IMR-90 (cell line): ENCODE measurements at regions not wholly inside any gene's neighbourhood (a gene's known extent, or its start where the extent isn't known, plus 50 kb on each side); places are given as distances from the start of the nearest gene placed in this dataset.

Source experiments
- ATAC-seq: fragments of 200-7000 bp; cut with Tn5 transposase; 2 replicates; pipeline ENCODE4 v1.9.1; 2020; ENCODE audit warnings: low read depth, mild to moderate bottlenecking, moderate library complexity
- BruUV-seq: library from RNA; stranded (reverse); fragments of 400-500 nt; replicated peaks from 2 replicates; lab custom pipeline; 2021; lab: Mats Ljungman, UMichigan
- CTCF ChIA-PET: fragments of 300-600 bp; formaldehyde crosslinking; extraction: SDS; loops from one replicate; lab custom pipeline; 2021; ENCODE audit warnings: antibody characterized with exemption; lab: Yijun Ruan, JAX
- POLR2A ChIA-PET: fragments of 300-600 bp; sonication (Branson Sonifier 250); formaldehyde crosslinking; loops from one replicate; lab custom pipeline; 2022; ENCODE audit warnings: antibody characterized with exemption; ENCODE audit not compliant: unreplicated experiment; lab: Charles Lee
- DNase-seq: peaks from one replicate; pipeline ENCODE4 v3.0.0; 2013
- H2AFZ ChIP-seq: replicated peaks from 2 replicates; pipeline ENCODE3; 2013; ENCODE audit warnings: low read length, mild to moderate bottlenecking; ENCODE audit not compliant: poor library complexity
- H2AK5ac ChIP-seq: 2 replicates; pipeline ENCODE4 v1.6.1; 2013; ENCODE audit warnings: low read depth, low read length, inconsistent platforms
- H2AK9ac ChIP-seq: replicated peaks from 2 replicates; pipeline ENCODE3; 2013; ENCODE audit warnings: mild to moderate bottlenecking, low read depth, low read length, moderate library complexity; ENCODE audit not compliant: poor library complexity
- H2BK120ac ChIP-seq: 2 replicates; pipeline ENCODE4 v1.6.1; 2013; ENCODE audit warnings: low read depth, low read length, inconsistent platforms
- H2BK15ac ChIP-seq: 3 replicates; pipeline ENCODE4 v1.6.1; 2013; ENCODE audit warnings: low read depth, low read length, inconsistent platforms
- H2BK20ac ChIP-seq: 2 replicates; pipeline ENCODE4 v1.6.1; 2013; ENCODE audit warnings: low read depth, mild to moderate bottlenecking, inconsistent platforms, low read length, moderate library complexity
- H2BK5ac ChIP-seq: 2 replicates; pipeline ENCODE4 v1.6.1; 2013; ENCODE audit warnings: mild to moderate bottlenecking, low read depth, low read length, inconsistent platforms; ENCODE audit not compliant: poor library complexity, severe bottlenecking
- H3K14ac ChIP-seq: replicated peaks from 2 replicates; pipeline ENCODE4 v1.6.1; 2013; ENCODE audit warnings: low read depth, low read length, inconsistent platforms
- H3K18ac ChIP-seq: 2 replicates; pipeline ENCODE4 v1.6.1; 2013; ENCODE audit warnings: low read depth, low read length, control low read depth
- H3K23ac ChIP-seq: 2 replicates; pipeline ENCODE4 v1.6.1; 2013; ENCODE audit warnings: low read depth, low read length, inconsistent platforms
- H3K27ac ChIP-seq: 2 replicates; pipeline ENCODE4 v1.5.1; 2013; ENCODE audit warnings: mild to moderate bottlenecking, control low read depth, low read length; ENCODE audit not compliant: insufficient read depth
- H3K27me3 ChIP-seq: 2 replicates; pipeline ENCODE4 v1.6.1; 2013; ENCODE audit warnings: low read length; ENCODE audit not compliant: control insufficient read depth, insufficient read depth
- H3K36me3 ChIP-seq: 2 replicates; pipeline ENCODE4 v1.6.1; 2013; ENCODE audit warnings: low read length, mixed read lengths; ENCODE audit not compliant: control insufficient read depth, insufficient read depth
- H3K4ac ChIP-seq: 2 replicates; pipeline ENCODE4 v1.6.1; 2013; ENCODE audit warnings: low read depth, low read length, inconsistent platforms
- H3K4me1 ChIP-seq: 2 replicates; pipeline ENCODE4 v1.6.1; 2013; ENCODE audit warnings: low read length, mixed read lengths; ENCODE audit not compliant: control insufficient read depth, insufficient read depth
- H3K4me2 ChIP-seq: 2 replicates; pipeline ENCODE4 v1.6.1; 2013; ENCODE audit warnings: low read depth, mild to moderate bottlenecking, control low read depth, low read length, moderate library complexity
- H3K4me3 ChIP-seq: 2 replicates; pipeline ENCODE4 v1.5.1; 2013; ENCODE audit warnings: low read depth, mild to moderate bottlenecking, control low read depth, low read length, moderate library complexity; ENCODE audit not compliant: insufficient read depth
- H3K56ac ChIP-seq: 2 replicates; pipeline ENCODE4 v1.6.1; 2013; ENCODE audit warnings: low read length, inconsistent platforms; ENCODE audit not compliant: insufficient read depth; ENCODE audit errors: extremely low read depth
- H3K79me1 ChIP-seq, 2 experiments: 2 replicates each; pipeline ENCODE4 v1.6.1; 2013; ENCODE audit warnings: low read length in 2 of 2, inconsistent platforms in 1 of 2, low read depth in 1 of 2
- H3K9ac ChIP-seq: 2 replicates; pipeline ENCODE4 v1.6.1; 2013; ENCODE audit warnings: low read depth, low read length, control low read depth
- H3K9me1 ChIP-seq: 2 replicates; pipeline ENCODE4 v1.6.1; 2013; ENCODE audit warnings: low read length, inconsistent platforms; ENCODE audit not compliant: insufficient read depth
- H3K9me3 ChIP-seq: 2 replicates; pipeline ENCODE4 v1.6.1; 2013; ENCODE audit warnings: low read length; ENCODE audit not compliant: control insufficient read depth, insufficient read depth
- H4K20me1 ChIP-seq: 2 replicates; pipeline ENCODE4 v1.6.1; 2013; ENCODE audit warnings: low read length, inconsistent platforms; ENCODE audit not compliant: insufficient read depth
- H4K5ac ChIP-seq: 2 replicates; pipeline ENCODE4 v1.6.1; 2013; ENCODE audit warnings: mild to moderate bottlenecking, low read depth, low read length, control low read depth
- H4K8ac ChIP-seq, 2 experiments: 2 replicates each; pipeline ENCODE4 v1.6.1; 2013; ENCODE audit warnings: low read depth in 2 of 2, low read length in 2 of 2, control low read depth in 1 of 2, inconsistent platforms in 1 of 2
- H4K91ac ChIP-seq: 2 replicates; pipeline ENCODE4 v1.6.1; 2013; ENCODE audit warnings: low read depth, low read length, inconsistent platforms; ENCODE audit not compliant: insufficient read depth
- ELK1 ChIP-seq: fragments of 150-350 bp; IDR thresholded peaks from 2 replicates; pipeline ENCODE4 v1.6.1; 2016; ENCODE audit warnings: low read depth, mild to moderate bottlenecking, low read length, moderate library complexity, borderline replicate concordance
- MXI1 ChIP-seq: IDR thresholded peaks from 2 replicates; pipeline ENCODE4 v1.6.1; 2012; ENCODE audit warnings: low read depth, mild to moderate bottlenecking, low read length, moderate library complexity, borderline replicate concordance
- NFE2L2 ChIP-seq: fragments of 150-350 bp; IDR thresholded peaks from 2 replicates; pipeline ENCODE4 v1.6.1; 2016; ENCODE audit warnings: low read depth, mild to moderate bottlenecking, low read length
- POLR2A ChIP-seq: IDR thresholded peaks from 2 replicates; pipeline ENCODE4 v1.6.1; 2012; ENCODE audit warnings: mild to moderate bottlenecking, low read depth, low read length
- SMC3 ChIP-seq: fragments of 150-350 bp; IDR thresholded peaks from 2 replicates; pipeline ENCODE4 v1.6.1; 2016; ENCODE audit warnings: low read depth, mild to moderate bottlenecking, antibody characterized with exemption, low read length, moderate library complexity
- WGBS, 2 experiments: methylation state at CpG; one replicate each; pipeline versions ENCODE4 v1.1.5 to v1.1.7; 2013; ENCODE audit warnings: missing lambda C conversion rate in 2 of 2; ENCODE audit not compliant: insufficient read length in 1 of 2; ENCODE audit errors: extremely low coverage in 2 of 2; 5-methylcytosine and 5-hydroxymethylcytosine counted together
- dilution Hi-C: fragments of 300-500 bp; cut with HindIII; formaldehyde crosslinking; loops from one replicate; pipeline ENCODE4 v1.14.3; 2018; ENCODE audit warnings: low sequenced_read_pairs; ENCODE audit not compliant: unreplicated experiment
- in situ Hi-C: fragments of 300-500 bp; cut with MboI; formaldehyde crosslinking; loops from 3 replicates; pipeline ENCODE4 v1.14.3; 2019; ENCODE audit warnings: low sequenced_read_pairs, inconsistent platforms, mixed read lengths
- intact Hi-C: fragments of 100-400 bp; cut with micrococcal nuclease; formaldehyde crosslinking; loops from 2 replicates; pipeline ENCODE4 v1.10.0; 2022

DNA sequence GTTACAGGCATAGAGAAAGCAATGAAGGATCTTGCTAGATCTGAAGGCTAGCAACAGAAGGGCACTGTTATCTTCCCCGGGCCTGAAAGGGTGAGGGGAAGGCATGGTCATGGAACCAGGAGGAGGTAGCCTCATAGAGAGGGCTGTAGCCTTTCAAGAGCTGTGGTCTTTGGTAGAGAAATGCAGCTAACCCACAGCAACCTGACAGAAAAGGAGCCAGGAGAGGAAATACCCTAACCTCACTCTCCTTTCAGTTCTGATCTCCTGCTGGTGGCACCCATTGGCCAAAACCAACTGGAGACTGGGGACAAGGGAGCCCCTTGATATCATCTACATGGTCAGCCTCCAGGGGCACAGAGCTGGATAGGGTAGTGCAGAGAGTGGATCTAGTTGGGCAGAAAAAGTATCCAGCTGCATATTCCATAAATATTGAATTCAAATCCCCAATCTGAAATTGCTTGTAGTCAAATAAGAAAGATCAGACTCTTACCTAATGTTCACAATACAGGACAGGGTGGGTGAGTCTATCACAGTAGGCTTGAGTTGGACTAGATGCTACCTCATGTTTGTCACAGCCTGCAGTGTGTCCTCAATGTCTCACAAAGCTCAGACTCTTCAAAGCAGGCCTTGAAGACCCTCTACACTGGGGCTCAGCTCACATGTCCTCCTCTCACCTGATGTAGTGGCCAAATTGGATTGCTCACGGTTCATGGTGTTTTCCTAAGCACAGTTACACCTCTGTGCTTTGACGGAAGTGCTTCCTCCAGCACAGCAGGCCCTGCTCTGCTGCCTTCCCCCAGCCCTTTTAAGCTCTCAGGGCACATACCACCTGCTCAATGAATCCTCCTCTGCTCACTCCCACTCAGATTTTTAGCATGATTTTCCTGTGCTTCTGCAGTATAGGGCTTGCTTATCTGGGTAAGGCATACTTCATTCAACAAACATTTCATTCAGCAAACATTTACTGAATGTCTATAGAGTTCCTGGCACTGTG, 74.1 kb upstream of the JUN start:
- WGBS, 2 experiments, result 67% methylated on average over 2 of the region's 3 CpGs; no CpG with 5 or more reads in 1 of the 2 experiments
- intact Hi-C loops, result no loop called here
- H3K14ac ChIP-seq, result no peak overlapping the region
- POLR2A ChIA-PET, result interaction anchor here (0.5 kb wide), 1 partner anchor 880 kb away, joined by 3 read pairs; no protein-coding TSS in a partner anchor
- peaks cover 17% of the 10 kb centered on the region for H3K4me1 ChIP-seq
- no peak overlapping the region for H4K91ac ChIP-seq
- no peaks in the 10 kb centered on the region for H3K79me1 ChIP-seq
- peak overlapping the region; percentile 19; the same call in 1 of the 2 replicates for H3K4ac ChIP-seq
- H3K56ac ChIP-seq, result no peak overlapping the region
- DNase-seq (peak; percentile 60), ATAC-seq (peak; percentile 71)
- no peaks in the 10 kb centered on the region for H3K9me3 ChIP-seq
- in situ Hi-C loops, result no loop called here
- H3K27me3 ChIP-seq, result no peaks in the 10 kb centered on the region
- peak overlapping the region; percentile 2 for H2AFZ ChIP-seq
- no peak overlapping the region for H3K4me3 ChIP-seq
- no peak overlapping the region for H3K27ac ChIP-seq
- peak overlapping the region; percentile 5; the same call in 1 of the 2 replicates for H2BK120ac ChIP-seq
- no peak overlapping the region for H3K18ac ChIP-seq
- H3K4me2 ChIP-seq, result peak overlapping the region; percentile 16; the same call in 1 of the 2 replicates
- H3K36me3 ChIP-seq, result no peaks in the 10 kb centered on the region
- no peak overlapping the region for H3K23ac ChIP-seq
- peak overlapping the region in 1 of 2 experiments; percentile 26; a peak in 1 of 4 replicates for H4K8ac ChIP-seq
- no peak overlapping the region for H2BK5ac ChIP-seq
- peak overlapping the region; percentile 45; the same call in 1 of the 2 replicates for H2AK5ac ChIP-seq
- H2BK15ac ChIP-seq, result no peak overlapping the region
- no peak overlapping the region for H3K9ac ChIP-seq
- peaks cover 13% of the 10 kb centered on the region for H3K9me1 ChIP-seq
- H4K20me1 ChIP-seq, result no peaks in the 10 kb centered on the region
- no peak overlapping the region for H4K5ac ChIP-seq
- dilution Hi-C loops, result no loop called here
- TF ChIP-seq POLR2A, result no peak
- TF ChIP-seq ELK1, result no peak
- no peak for TF ChIP-seq SMC3
- no peak for TF ChIP-seq MXI1
- TF ChIP-seq NFE2L2, result no peak
- H2BK20ac ChIP-seq, result no peak overlapping the region
- no peak overlapping the region for H2AK9ac ChIP-seq
- CTCF ChIA-PET, result interaction anchor here (1.2 kb wide), 1 partner anchor 16 kb away, joined by 4 read pairs; no protein-coding TSS in a partner anchor
- BruUV-seq, result no TSS peak
